GM21526 (cell line): ENCODE measurements at regions not wholly inside any gene's neighbourhood (a gene's known extent, or its start where the extent isn't known, plus 50 kb on each side); places are given as distances from the start of the nearest gene placed in this dataset.
"Not testable (repeated sequence)": the region's sequence is repeated elsewhere in the genome, so short reads cannot be mapped to it uniquely, and the experiment has no call there.

ENCODE experiments used
- ATAC-seq: cut with Tn5 transposase; IDR thresholded peaks from one replicate; pipeline ENCODE4 v1.9.1; 2021; ENCODE audit warnings: moderate library complexity; ENCODE audit not compliant: unreplicated experiment, low FRiP score

DNA sequence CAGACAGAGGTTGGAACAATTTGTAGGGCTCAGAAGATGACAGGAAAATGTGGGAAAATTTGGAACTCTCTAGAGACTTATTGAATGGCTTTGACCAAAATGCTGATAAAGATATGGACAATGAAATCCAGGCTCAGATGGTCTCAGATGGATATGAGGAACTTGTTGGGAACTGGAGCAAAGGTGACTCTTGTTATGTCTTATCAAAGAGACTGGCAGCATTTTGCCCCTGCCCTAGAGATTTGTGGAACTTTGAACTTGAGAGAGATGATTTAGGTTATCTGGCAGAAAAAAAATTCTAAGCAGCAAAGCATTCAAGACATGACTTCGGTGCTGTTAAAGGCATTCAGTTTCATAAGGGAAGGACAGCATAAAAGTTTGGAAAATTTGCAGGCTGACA is 347.9 kb upstream of the RPS23 start:
- not testable (repeated sequence) for ATAC-seq

- ATAC-seq: no peak
These were observed 345.9 kb upstream of the RPS23 start for GRCh38 chr5:82624062-82624461.

DNA sequence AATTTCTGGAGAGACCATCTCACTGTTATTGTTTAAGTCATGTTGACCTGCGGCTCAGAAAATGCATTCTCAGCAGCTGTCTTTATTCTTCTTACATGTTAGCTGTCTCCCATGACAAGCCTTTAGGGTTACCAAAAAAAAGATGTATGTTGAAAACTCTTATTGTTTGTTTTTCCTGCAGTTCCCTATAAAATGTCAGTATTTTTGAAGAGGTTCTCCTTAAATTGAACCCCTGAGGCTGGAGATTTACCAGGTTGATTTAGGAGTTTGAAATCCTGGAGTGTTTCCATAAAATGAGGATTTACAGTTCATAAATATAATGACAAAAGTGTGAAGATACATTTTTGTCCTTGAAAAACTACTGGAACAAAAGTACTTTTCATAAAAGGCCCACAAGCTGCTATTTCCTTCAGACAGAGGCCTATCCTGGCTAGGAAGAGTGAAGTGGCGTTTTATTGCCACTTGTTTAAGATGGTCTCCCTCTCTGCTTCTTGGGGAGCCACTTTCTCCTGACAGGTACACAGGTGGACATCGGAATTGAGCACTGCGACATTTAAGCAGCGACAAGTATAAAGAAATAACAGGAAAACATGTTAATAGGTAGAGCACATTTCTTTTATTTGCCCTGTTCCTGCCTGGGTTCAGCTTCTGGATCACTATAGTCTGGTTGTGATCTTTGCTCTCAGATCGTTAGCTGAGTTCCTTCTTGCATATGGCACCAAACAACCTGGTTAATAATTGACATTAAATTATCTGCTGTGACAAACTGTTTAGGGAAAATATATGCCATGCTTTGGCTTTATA is 344.8 kb upstream of the RPS23 start:
- ATAC-seq: no peak

DNA sequence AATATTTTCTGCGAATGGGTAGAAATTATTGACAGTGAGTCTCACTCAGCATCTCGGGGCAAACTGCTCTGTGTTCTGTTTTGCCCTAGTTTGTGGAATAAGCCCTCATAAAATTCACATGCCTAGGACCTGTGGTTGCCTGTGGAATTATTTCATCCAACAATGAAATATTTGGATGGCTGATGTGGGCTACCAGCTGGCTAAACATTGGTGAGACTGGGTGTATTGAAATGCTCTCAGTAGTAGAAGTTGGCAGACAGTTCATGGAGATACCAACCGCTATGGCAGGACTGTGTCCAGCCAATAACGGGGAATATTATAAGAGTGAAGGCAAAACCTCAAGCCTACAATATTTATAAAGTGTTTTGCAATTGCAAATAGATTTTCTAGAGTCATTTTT is 344.1 kb upstream of the RPS23 start:
- no peak for ATAC-seq

DNA sequence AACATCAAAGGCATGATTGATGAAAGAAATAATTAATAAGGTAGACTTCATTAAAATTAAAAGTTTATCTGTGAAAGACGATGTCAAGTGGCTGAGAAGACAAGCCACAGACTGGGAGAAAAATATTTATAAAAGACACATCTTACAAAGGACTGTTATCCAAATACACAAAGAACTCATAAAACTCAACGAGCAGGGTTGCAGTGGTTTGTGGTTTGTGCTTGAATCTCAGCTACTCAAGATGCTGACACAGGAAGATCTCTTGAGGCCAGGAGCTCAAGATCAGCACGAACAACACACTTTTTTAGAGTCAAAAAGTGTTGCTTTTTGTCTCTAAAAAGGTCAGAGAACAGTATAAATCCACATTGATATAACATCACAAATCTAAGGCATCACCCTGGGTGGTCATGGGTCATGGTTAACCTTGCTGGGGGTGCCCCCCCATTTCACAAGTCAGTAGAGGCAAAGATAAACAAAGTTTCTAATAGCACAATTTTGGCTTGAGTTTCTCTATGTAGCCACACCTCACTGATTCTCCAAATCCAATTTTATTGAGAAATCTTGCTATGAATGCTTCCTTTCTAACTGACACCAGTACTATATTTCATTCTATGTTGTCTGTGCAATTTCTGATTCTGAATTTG is 342.9 kb upstream of the RPS23 start:
- no peak for ATAC-seq

DNA sequence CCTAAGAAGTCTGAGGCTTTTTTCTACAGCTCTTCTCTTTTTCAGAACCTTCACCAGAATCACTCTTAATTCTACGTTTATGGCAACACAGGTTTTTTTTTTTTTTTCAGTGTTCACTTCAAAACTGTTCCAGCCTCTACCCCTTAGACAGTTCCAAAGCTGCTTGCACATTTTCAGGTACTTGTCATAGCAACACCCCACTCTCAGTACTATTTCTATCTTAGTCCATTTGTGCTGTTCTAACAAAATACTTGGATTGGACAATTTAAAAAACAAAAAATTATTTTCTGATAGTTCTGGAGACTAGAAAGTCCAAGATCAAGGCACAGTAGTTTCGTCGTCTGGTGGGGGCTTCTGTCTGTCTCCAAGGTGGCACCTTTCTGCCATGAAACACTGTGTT is 340.9 kb upstream of the RPS23 start:
- ATAC-seq: no peak

- no peak for ATAC-seq
These were observed 336.6 kb upstream of the RPS23 start for GRCh38 chr5:82614706-82615105.

- no peak for ATAC-seq
These were observed 335.7 kb upstream of the RPS23 start for GRCh38 chr5:82613891-82614290.

DNA sequence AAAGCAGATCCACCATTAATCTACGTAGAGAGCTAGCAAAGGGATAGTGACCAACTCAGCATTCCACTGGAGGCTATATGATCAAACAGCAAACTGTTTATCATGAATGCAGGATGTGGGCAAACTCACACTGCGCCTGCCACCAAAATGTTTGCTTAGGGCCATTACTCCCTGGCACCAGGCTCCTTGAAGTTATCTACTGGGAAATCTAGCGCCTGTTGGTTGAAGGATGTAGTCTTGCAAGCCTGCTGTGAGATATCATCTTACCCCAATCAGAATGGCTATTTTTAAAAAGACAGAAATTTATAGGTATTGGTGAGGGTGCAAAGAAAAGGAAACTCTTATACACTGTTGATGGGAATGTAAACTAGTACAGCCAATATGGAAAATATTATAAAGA is 332.5 kb upstream of the RPS23 start:
- no peak for ATAC-seq

GRCh38 chr5:82605441-82605973 is 327.4 kb upstream of the RPS23 start:
- ATAC-seq: no peak

DNA sequence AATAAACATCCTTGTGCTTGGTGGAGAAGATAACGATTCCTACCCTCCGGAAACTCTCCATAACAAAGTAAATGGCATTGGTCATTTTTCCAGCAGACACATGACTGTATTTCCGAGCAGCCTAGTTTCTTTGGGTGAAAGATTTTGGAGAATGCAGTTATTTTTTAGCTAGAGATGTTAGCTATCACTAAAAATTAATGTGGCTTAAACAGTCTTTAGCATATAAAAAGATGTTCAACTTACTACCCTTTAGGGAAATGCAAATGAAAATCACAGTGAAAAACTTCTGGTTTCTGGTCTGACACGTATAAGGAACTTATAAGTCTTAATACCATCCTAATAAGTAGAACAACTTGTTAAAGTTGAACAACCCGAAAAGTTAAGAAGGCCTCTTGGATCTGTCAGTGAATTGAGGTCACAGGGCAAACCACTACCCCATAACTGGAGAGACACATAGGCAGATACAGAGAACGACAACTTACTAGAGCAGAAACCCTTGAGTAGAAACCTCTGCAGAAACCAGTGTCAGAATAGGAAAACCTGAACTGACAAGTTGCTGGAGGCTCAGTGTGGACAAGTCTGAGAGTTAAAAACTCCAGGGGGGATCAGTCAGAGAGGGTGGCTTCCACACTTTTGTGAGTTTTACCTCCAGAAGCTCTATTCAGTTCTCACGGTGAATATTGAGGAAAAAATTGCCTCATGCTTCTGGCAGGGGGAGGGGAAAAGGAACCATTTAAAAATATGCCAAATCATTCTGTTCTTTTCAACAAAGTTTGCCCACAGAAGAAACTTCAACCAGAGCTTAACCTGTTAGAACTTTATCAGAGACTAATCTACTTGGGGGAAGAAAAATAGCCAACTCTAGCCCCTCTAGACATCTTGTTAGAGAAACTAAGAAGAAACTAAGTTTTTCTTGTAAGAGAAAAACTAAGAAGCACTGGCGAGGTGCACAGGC is 325.2 kb upstream of the RPS23 start:
- ATAC-seq: no peak

DNA sequence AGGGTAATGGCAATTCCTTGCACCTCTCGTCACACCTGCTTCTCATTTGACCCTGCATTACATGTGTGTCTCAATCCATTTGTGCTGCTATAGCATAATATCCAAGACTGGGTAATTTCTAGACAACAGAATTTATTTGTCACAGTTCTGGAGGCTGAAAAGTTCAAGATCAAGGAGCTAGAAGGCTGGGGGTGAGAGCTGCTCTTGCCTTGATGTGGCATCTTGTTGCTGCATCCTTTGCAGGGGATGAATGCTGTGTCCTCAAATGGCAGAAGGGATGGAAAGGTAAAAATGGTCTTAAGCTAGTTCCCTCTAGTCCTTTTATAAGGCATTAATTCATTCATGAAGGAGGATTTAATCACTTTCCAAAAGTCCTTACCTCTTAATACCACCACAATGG is 323.7 kb upstream of the RPS23 start:
- ATAC-seq: no peak

DNA sequence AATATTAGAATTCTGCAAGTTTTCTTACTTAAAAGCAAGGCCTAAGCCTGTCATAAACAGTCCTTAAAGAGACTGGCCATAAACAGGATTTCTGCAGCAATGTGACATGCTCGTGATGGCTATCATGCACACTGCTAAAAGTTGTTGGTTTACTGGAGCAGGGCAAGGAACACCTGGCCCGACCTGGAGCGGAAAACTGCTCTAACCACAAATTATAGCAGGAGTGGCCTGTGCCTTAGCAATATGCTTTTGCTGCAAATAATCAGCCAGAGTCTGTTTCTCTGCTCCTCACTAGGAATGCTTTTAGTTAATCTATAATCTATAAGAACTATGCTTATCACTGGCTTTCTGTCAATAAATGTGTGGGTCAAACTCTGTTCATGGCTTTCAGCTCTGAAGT is 322.9 kb upstream of the RPS23 start:
- ATAC-seq: no peak

DNA sequence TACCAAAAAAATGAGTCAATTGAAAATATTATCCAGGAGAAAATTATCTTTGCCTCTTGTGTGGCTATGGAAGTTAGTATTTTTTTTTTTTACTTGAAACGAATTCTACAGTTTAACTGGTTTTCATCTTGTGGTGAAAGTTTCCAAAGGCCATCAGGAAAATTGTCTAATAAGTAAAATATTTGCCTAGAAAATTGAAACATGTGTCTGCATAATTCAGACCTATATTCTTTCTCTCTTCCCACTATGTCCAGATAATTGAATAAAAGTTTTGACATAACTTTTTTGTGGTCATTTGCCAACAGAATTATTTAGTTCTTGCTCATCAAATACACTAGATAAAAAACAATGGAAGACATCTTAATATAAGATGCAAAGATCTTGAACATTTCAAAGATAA is 321.5 kb upstream of the RPS23 start:
- ATAC-seq: no peak

DNA sequence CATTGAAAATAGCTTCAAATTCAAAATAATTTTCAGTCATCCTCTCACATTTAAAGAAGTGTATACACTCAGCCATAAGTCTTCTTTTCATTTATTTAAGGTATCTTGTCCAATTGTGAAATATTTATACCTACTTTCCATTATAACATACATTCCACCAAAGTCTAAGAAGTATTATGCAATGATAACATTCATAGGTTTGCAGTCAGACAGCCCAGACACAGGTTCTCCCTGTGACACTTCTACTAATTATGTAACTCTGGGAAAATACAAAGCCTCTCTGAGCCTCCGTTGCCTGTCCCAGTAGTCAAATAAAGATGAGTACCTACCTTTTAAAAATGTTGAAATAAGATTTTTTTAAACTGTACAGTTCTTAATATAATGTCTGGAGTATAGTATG is 320.9 kb upstream of the RPS23 start:
- no peak for ATAC-seq

- ATAC-seq: no peak
These were observed 319.3 kb upstream of the RPS23 start for GRCh38 chr5:82597437-82597836.

DNA sequence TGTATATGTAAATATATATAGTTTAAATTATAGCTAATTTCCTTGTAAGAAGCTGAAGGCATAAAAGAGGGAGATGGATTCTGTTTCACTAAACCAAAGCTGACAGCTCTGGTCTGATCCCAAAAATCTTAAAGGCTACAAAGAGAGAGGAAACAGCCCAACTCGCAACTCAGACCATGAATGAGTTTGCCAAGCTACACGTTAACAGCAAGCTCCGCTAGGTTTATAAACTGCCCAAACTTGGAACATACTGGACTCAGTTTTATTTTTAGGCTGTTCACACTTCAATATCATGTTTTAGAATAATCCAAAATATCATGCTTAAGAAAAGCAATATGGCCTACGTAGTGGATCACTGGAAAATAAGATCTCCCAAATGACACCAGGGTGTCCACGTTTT is 318.3 kb upstream of the RPS23 start:
- no peak for ATAC-seq

DNA sequence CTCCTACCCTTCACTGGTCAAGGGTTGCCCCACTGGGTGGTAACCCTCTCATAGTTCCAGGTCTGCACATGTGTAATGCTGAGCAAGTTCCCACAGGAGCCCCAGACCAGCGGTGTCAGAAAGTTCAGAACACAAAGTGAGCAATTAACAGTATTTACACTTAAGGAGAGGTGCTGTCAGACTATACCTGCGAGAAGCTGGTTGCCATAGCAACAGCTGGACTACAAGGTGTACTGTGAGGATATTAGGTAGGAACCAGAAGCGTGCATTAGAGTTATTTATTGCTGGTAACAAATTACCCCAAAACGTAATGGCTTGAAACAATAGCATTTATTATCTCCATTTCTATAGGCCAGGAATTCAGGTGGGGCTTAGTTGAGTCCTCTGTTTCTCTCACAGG is 317.0 kb upstream of the RPS23 start:
- ATAC-seq: no peak

GRCh38 chr5:82594097-82594496 is 315.9 kb upstream of the RPS23 start:
- ATAC-seq: no peak

- ATAC-seq: no peak
These were observed 315.3 kb upstream of the RPS23 start for GRCh38 chr5:82593481-82593880.

DNA sequence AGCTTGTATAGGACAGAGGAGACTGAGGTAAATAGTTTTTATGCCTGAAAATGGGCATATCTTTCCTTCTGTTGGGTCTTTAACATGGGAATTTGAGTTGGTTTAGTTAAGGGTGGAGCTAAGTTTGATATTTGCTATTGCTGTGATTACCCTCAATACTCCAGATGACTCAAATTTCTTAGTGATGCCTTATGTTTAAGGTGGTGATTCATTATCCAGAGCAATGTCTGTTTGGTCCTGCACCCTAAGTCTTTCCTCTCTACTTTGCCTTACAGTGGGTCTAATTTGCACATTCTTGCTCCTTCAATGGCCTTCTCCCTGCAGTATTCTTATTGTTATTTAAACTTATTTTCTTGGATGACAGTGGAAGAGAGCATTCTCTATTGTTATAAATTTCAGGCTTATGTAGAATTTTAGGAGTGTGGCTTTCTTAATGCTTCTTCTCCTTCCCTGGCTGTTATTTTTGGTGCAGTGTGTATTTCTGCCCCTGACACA is 312.9 kb upstream of the RPS23 start:
- no peak for ATAC-seq
